ENCODE measurements at regions not wholly inside any gene's neighbourhood (a gene's known extent, or its start where the extent isn't known, plus 50 kb on each side); places are given as distances from the start of the nearest gene placed in this dataset.

DNA sequence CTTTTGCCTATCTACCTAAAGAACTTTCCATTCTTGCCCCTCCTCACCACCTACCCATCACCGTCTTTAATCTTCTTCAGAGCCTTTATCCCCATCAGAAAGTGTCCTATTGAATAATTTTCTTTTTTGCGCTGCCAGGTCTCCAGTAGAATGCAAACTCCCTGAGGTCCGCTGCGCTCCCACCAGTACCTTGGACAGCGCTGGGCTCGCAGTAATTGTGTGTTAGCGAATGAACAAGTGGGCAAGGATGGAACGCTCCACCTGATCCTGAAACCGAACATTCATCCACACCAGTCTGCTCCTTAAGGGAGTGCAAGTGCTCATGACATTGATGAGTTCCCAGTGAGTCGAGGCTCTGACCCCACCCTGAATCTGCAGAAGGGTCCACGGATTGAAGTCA is 391.2 kb downstream of the CDH26 start:
- WGBS (ENCODE audit: missing lambda C conversion rate) = 41% methylated on average over 11 of the region's 11 CpGs
- POLR2A ChIA-PET = no interaction called here
- Histone ChIP-seq H3K4me3 (no peak overlapping the region), H3K4me1 (no peaks in the 10 kb centered on the region), H3K9me3 (no peaks in the 10 kb centered on the region), H3K27ac (no peak overlapping the region), H3K4me2 (no peak overlapping the region)
- ATAC-seq = no peak
- FAIRE-seq = no peak
- TF ChIP-seq REST (IDR thresholded peaks at IDR 0.05) (peak; percentile 76), HDAC2 (IDR thresholded peaks at IDR 0.05) (no peak)
- no peak for DNase-seq (ENCODE audit: low read depth in 1 of 2, low spot score in 1 of 2)
- CTCF ChIA-PET = interaction anchor here (0.7 to 1.1 kb wide), 2 partner anchors 13 to 295 kb away, joined by 3 read pairs; no protein-coding TSS in a partner anchor

GRCh38 chr20:60352017-60352416 is 393.8 kb downstream of the CDH26 start:
- no peak for DNase-seq (ENCODE audit: low read depth in 1 of 2, low spot score in 1 of 2)
- H3K27ac ChIP-seq = no peak overlapping the region
- H3K9me3 ChIP-seq = no peaks in the 10 kb centered on the region
- no peak for FAIRE-seq
- WGBS (ENCODE audit: missing lambda C conversion rate) = 20% methylated on average over 2 of the region's 2 CpGs
- TF ChIP-seq NFE2L2 (conservative IDR thresholded peaks at IDR 0.05; ENCODE audit: low read length) (no peak), CHD4 (IDR thresholded peaks at IDR 0.05; ENCODE audit: borderline replicate concordance) (no peak), GATA3 (IDR thresholded peaks at IDR 0.05; ENCODE audit: borderline replicate concordance) (no peak), TFCP2L1 (CRISPR knock-in tag; IDR thresholded peaks at IDR 0.05) (no peak), CEBPB (IDR thresholded peaks at IDR 0.05) (no peak), SREBF2 (IDR thresholded peaks at IDR 0.05) (no peak), CHD2 (IDR thresholded peaks at IDR 0.05; ENCODE audit: low read length, partially characterized antibody) (no peak), ZSCAN20 (CRISPR knock-in tag; IDR thresholded peaks at IDR 0.05) (no peak), REST (IDR thresholded peaks at IDR 0.05) (no peak), POLR2A (IDR thresholded peaks at IDR 0.05; ENCODE audit: low read length) (no peak), HES2 (IDR thresholded peaks at IDR 0.05) (no peak), JUNB (IDR thresholded peaks at IDR 0.05) (no peak)
- CTCF ChIA-PET = interaction anchor here (1.0 kb wide), 1 partner anchor 30 kb away, joined by 3 read pairs; no protein-coding TSS in a partner anchor
- H3K4me1 ChIP-seq = no peaks in the 10 kb centered on the region
- no peak overlapping the region for H3K4me3 ChIP-seq
- POLR2A ChIA-PET = no interaction called here
- ATAC-seq = no peak
- no peak overlapping the region for H3K4me2 ChIP-seq

DNA sequence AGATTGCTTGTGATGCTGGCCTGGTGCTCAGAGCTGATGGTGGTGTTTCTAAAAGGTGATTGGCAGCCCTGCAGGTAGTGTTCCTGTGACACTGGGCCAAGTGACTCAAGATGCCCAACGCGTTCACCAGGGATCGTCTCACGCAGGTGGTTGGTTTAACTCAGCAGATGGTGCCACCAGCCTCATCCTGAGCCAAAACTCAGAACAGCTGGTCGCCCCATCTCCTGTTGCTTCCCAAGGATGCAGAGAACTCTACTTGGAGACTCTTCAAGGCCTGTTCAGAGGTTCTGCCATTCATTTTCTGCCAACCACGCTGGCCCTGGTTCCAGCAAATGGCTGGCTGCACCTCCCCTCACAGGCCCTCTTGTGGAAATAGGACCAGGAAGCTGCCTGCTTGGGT is 394.4 kb downstream of the CDH26 start:
- FAIRE-seq (no peak), ATAC-seq (no peak), DNase-seq (ENCODE audit: low read depth in 1 of 2, low spot score in 1 of 2) (no peak)
- ChIA-PET CTCF (interaction anchor here (1.0 kb wide), 1 partner anchor 30 kb away, joined by 3 read pairs; no protein-coding TSS in a partner anchor), POLR2A (no interaction called here)
- no peak overlapping the region for H3K4me3 ChIP-seq
- no peak overlapping the region for H3K27ac ChIP-seq
- 45% methylated on average over 6 of the region's 6 CpGs for whole genome bisulfite sequencing (ENCODE audit: missing lambda C conversion rate)
- H3K4me2 ChIP-seq = no peak overlapping the region
- no peaks in the 10 kb centered on the region for H3K4me1 ChIP-seq
- no peaks in the 10 kb centered on the region for H3K9me3 ChIP-seq
- no peak for TF ChIP-seq JUN (IDR thresholded peaks at IDR 0.05)
- TF ChIP-seq ESRRA (IDR thresholded peaks at IDR 0.05; ENCODE audit: borderline replicate concordance, low read length) = no peak
- no peak for TF ChIP-seq GATA3 (IDR thresholded peaks at IDR 0.05; ENCODE audit: borderline replicate concordance)
- no peak for TF ChIP-seq TFCP2L1 (CRISPR knock-in tag; IDR thresholded peaks at IDR 0.05)
- TF ChIP-seq EP300 (IDR thresholded peaks at IDR 0.05) = no peak
